Stimulated activated CD8-positive, alpha-beta memory T cell treated with anti-CD3 and anti-CD28 coated beads, Interleukin-7, amount 100 ng/mL, for 24 hours (primary cell): ENCODE measurements at regions not wholly inside any gene's neighbourhood (a gene's known extent, or its start where the extent isn't known, plus 50 kb on each side); places are given as distances from the start of the nearest gene placed in this dataset.
A peak's percentile ranks its signal among the peaks of the same experiment; 100 is the strongest.
"Not testable (repeated sequence)": the region's sequence is repeated elsewhere in the genome, so short reads cannot be mapped to it uniquely, and the experiment has no call there.

Experiments used
- DNase-seq: peaks from one replicate; pipeline ENCODE4 v3.0.0-alpha.2; 2020; ENCODE audit warnings: low read depth

- no peak for DNase-seq
Measured at GRCh38 chr2:37570773-37571586, 100.5 kb downstream of the CDC42EP3 start.

GRCh38 chr2:37571587-37572136 is 99.8 kb downstream of the CDC42EP3 start:
- no peak for DNase-seq

GRCh38 chr2:37573451-37574388 is 97.7 kb downstream of the CDC42EP3 start:
- DNase-seq: no peak

DNA sequence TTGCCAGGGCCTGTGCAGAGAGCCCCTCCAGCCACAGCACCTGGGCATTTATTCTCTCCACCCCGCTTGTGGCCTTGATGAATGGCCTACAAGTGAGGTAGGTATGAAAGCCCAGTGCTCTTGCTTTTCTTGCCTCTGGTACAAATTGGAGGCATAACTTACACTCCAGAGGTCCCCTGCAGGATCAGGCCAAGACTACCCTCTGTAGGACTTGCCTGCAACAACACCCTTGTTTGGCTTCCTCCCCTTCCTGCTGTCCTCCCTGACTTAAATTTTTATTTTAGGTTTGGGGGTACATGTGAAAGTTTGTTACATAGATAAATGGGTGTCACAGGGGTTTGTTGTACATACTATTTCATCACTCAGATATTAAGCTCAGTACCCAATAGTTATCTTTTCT is 95.7 kb downstream of the CDC42EP3 start:
- DNase-seq: no peak

DNA sequence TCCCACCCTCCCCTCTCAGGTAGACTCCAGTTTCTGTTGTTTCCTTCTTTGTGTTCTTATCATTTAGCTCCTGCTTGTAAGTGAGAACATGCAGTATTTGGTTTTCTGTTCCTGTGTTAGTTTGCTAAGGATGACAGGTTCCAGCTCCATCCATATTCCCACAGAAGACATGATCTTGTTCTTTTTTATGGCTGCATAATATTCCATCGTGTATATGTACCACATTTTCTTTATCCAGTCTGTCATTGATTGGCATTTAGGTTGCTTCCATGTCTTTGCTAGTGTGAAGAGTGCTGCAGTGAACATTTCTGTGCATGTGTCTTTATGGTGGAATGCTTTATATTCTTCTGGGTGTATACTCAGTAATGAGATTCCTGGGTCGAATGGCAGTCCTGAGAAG is 95.2 kb downstream of the CDC42EP3 start:
- not testable (repeated sequence) for DNase-seq

- DNase-seq: no peak
Measured at GRCh38 chr2:37576831-37577230, 94.6 kb downstream of the CDC42EP3 start.

- no peak for DNase-seq
Measured at GRCh38 chr2:37579192-37579713, 92.2 kb downstream of the CDC42EP3 start.

- not testable (repeated sequence) for DNase-seq
Measured at GRCh38 chr2:37579949-37580348, 91.5 kb downstream of the CDC42EP3 start.

DNA sequence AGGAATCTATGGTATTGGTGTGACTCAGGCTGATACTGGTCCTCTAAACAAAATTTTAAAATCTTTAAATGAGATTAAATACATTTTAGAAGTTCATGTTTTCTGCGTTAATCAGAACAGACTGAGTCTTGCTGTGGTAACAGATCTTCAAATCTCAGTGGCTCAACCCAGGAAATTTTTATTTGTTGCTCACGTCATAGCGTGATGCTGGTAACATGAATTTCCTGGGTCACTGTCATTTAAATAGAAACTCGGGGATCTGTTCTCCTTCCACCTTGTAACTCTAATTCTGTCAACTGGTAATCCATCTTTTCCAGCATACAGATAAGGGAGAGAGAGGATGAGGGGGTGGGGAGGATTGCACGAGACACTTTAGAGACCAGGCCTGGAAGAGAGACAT is 90.0 kb downstream of the CDC42EP3 start:
- no peak for DNase-seq

GRCh38 chr2:37582481-37583220 is 88.8 kb downstream of the CDC42EP3 start:
- no peak for DNase-seq

DNA sequence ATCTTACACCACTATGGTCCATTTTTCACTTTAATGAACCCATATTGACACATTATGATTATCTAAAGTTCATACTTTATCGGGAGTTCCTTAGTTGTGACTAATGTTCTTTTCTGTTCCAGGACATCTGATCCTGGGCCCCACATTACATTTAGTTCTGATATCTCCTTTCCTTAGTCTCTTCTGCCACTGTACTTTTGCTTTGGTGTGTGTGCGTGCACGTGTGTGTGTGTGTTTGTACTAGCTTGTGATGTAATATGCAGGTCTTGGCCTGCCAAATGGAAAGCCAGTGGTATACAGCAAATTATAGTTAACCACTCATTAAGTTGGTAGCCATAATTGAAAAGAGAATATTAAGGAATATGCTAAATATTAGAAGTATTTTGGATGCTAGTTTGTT is 88.0 kb downstream of the CDC42EP3 start:
- no peak for DNase-seq

DNA sequence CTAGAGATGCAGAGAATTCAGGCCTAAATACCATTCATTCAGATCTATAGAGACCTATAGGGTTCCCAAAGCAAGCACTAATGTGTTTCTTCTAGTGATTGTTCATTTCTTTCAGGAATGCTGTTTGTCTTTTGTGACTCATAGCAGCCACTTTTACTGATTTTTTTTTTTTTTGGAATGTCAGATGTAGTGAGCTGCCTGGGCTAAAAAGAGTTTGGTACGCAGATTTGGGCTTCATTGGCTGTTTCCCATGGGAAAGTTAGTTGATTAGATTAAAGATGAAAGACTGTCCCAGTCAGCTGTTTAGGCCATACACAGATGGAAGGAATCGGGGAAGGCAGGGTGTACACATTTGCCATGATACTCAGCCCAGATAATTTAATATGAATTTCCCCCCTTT is 87.6 kb downstream of the CDC42EP3 start:
- DNase-seq: no peak

DNA sequence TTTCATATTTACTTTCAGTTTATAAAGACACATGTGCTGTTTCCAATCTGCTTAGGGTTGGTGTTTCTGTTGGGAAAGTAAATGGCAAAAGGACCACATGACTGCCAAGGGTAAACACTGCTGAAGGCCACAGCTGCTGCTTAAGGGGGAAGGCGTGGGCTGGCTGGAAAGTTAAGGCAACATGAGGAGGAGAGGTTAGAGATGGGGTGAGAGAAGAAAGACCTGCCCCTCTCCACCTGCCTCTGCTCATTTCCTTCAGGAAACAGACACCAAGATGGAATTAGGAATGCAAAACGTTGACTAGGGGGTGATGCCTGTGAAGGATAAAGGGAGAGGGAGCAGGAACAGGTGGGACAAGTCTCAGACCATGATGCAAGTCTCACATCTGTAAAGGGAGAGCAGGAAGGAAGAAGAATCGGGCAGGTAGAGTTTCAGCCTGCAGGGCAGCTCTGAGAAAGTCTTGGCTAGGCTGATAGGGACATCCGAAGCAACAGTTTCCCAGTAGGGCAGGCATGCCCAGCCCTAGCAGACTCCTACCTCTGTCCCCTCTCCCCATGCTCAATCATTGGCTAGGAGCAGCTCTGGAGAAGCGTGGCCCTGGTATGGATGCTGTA is 86.0 kb downstream of the CDC42EP3 start:
- DNase-seq: no peak

- DNase-seq: peak; percentile 44
Measured at GRCh38 chr2:37585982-37586621, 85.3 kb downstream of the CDC42EP3 start.

DNA sequence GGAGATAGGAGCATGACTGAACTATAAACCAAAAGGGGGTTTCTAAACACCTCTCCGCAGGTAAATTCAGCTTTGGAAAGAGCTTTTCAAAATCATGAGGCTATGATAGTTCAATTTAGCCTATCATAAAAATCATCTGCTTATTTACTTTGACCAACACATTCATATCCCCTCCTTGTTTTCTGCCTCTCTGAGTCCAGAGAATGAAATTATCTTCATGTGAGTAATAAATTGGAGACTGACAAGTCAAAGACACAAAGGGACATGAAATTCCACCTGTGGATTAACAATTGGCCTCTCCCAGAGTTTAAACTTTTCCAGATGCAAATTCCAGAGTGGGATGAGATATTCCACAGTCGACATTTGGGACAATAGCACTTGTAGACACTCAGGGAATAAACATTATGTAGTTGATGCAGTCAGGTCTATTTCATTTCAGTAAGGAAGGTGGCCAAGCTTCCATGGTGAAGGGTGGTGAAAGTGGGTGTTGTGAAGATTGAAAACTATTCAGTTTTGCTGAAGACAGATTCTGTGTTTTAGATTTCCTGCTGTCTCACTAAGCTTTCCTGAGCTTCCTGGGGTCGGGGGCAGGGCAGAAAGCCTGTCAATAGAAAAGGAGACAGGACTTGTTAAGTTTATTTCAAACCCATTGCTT is 84.7 kb downstream of the CDC42EP3 start:
- no peak for DNase-seq

GRCh38 chr2:37587817-37588216 is 83.6 kb downstream of the CDC42EP3 start:
- no peak for DNase-seq

DNA sequence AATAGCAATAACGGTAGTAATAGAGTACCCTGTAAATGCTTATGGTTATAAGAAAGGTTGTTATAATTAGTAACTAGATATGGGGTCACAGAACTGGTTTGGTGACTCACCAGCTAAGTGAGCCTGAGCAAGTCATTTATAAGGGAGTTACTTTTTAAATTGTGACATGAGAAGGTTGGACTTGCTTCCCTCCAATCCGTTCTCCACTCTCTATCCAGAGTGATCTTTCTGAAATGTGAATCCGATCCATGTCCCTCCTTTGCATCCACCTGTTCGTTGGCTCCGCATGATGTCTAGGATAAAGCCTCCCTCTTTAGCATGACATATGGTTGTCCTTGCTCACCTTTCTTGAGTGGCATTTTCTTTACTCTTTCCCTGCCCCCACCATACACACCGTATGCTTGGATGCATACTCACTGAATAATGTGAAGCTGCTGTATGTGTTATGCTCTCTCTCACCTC is 83.1 kb downstream of the CDC42EP3 start:
- DNase-seq: no peak

- no peak for DNase-seq
Measured at GRCh38 chr2:37589298-37589697, 82.1 kb downstream of the CDC42EP3 start.

GRCh38 chr2:37590119-37590571 is 81.3 kb downstream of the CDC42EP3 start:
- no peak for DNase-seq
